ENCODE measurements at regions not wholly inside any gene's neighbourhood (a gene's known extent, or its start where the extent isn't known, plus 50 kb on each side); places are given as distances from the start of the nearest gene placed in this dataset.

- Histone ChIP-seq H3K79me2 (ENCODE audit: insufficient read depth, low read depth, low read length) (no peaks in the 10 kb centered on the region), H3K36me3 (ENCODE audit: insufficient read depth, low read length) (no peaks in the 10 kb centered on the region), H3K27ac (ENCODE audit: low read depth, low read length, poor library complexity, severe bottlenecking) (no peak overlapping the region), H2AFZ (ENCODE audit: low read length) (no peak overlapping the region), H3K4me2 (ENCODE audit: low read length) (no peak overlapping the region), H4K20me1 (ENCODE audit: insufficient read depth, low read length) (no peaks in the 10 kb centered on the region), H3K9me2 (ENCODE audit: insufficient read depth, low read length) (no peaks in the 10 kb centered on the region), H3K4me3 (ENCODE audit: low read depth, low read length, poor library complexity, severe bottlenecking) (no peak overlapping the region), H3K4me1 (ENCODE audit: insufficient read depth, low read length, poor library complexity, severe bottlenecking) (no peaks in the 10 kb centered on the region), H3K9me3 (ENCODE audit: low read length) (no peaks in the 10 kb centered on the region)
- TF ChIP-seq EZH2phosphoT487 (IDR thresholded peaks at IDR 0.05; ENCODE audit: borderline replicate concordance, low read depth, low read length) = no peak
- TF ChIP-seq CTCF (conservative IDR thresholded peaks at IDR 0.05; ENCODE audit: low read length) = no peak
- intact Hi-C loops (cut with micrococcal nuclease; ENCODE audit: unreplicated experiment) = no loop called here
- BruUV-seq (replicated peaks) = no TSS peak
- ChIA-PET POLR2A (no interaction called here), CTCF (ENCODE audit: unreplicated experiment) (no interaction called here)
- DNase-seq (ENCODE audit: low spot score) = no peak
These were observed 245.0 kb upstream of the CDH5 start for GRCh38 chr16:66121466-66121865.

- no peaks in the 10 kb centered on the region for H3K9me3 ChIP-seq (ENCODE audit: low read length)
- H3K4me1 ChIP-seq (ENCODE audit: insufficient read depth, low read length, poor library complexity, severe bottlenecking) = no peaks in the 10 kb centered on the region
- no peak overlapping the region for H3K4me3 ChIP-seq (ENCODE audit: low read depth, low read length, poor library complexity, severe bottlenecking)
- no peaks in the 10 kb centered on the region for H3K36me3 ChIP-seq (ENCODE audit: insufficient read depth, low read length)
- BruUV-seq (replicated peaks) = no TSS peak
- ChIA-PET CTCF (ENCODE audit: unreplicated experiment) (no interaction called here), POLR2A (no interaction called here)
- no peaks in the 10 kb centered on the region for H3K9me2 ChIP-seq (ENCODE audit: insufficient read depth, low read length)
- no peak overlapping the region for H3K4me2 ChIP-seq (ENCODE audit: low read length)
- no peaks in the 10 kb centered on the region for H3K79me2 ChIP-seq (ENCODE audit: insufficient read depth, low read depth, low read length)
- intact Hi-C loops (cut with micrococcal nuclease; ENCODE audit: unreplicated experiment) = no loop called here
- TF ChIP-seq EZH2phosphoT487 (IDR thresholded peaks at IDR 0.05; ENCODE audit: borderline replicate concordance, low read depth, low read length) (no peak), CTCF (conservative IDR thresholded peaks at IDR 0.05; ENCODE audit: low read length) (no peak)
- H4K20me1 ChIP-seq (ENCODE audit: insufficient read depth, low read length) = no peaks in the 10 kb centered on the region
- H2AFZ ChIP-seq (ENCODE audit: low read length) = no peak overlapping the region
- no peak overlapping the region for H3K27ac ChIP-seq (ENCODE audit: low read depth, low read length, poor library complexity, severe bottlenecking)
- DNase-seq (ENCODE audit: low spot score) = no peak
These were observed 245.8 kb upstream of the CDH5 start for GRCh38 chr16:66120656-66121055.

GRCh38 chr16:66116163-66117002 is 250.1 kb upstream of the CDH5 start:
- H3K9me2 ChIP-seq (ENCODE audit: insufficient read depth, low read length) = no peaks in the 10 kb centered on the region
- H3K36me3 ChIP-seq (ENCODE audit: insufficient read depth, low read length) = no peaks in the 10 kb centered on the region
- H3K4me1 ChIP-seq (ENCODE audit: insufficient read depth, low read length, poor library complexity, severe bottlenecking) = no peaks in the 10 kb centered on the region
- no peak for DNase-seq (ENCODE audit: low spot score)
- intact Hi-C loops (cut with micrococcal nuclease; ENCODE audit: unreplicated experiment) = no loop called here
- no peak overlapping the region for H3K27ac ChIP-seq (ENCODE audit: low read depth, low read length, poor library complexity, severe bottlenecking)
- no peak overlapping the region for H3K4me3 ChIP-seq (ENCODE audit: low read depth, low read length, poor library complexity, severe bottlenecking)
- H2AFZ ChIP-seq (ENCODE audit: low read length) = no peak overlapping the region
- no TSS peak for BruUV-seq (replicated peaks)
- POLR2A ChIA-PET = no interaction called here
- no peak for TF ChIP-seq EZH2phosphoT487 (IDR thresholded peaks at IDR 0.05; ENCODE audit: borderline replicate concordance, low read depth, low read length)
- TF ChIP-seq CTCF (conservative IDR thresholded peaks at IDR 0.05; ENCODE audit: low read length) = no peak
- H3K79me2 ChIP-seq (ENCODE audit: insufficient read depth, low read depth, low read length) = no peaks in the 10 kb centered on the region
- CTCF ChIA-PET (ENCODE audit: unreplicated experiment) = no interaction called here
- no peaks in the 10 kb centered on the region for H3K9me3 ChIP-seq (ENCODE audit: low read length)
- H3K4me2 ChIP-seq (ENCODE audit: low read length) = no peak overlapping the region
- H4K20me1 ChIP-seq (ENCODE audit: insufficient read depth, low read length) = no peaks in the 10 kb centered on the region
